Mucosa of descending colon (tissue), 3 donors: ENCODE measurements at regions not wholly inside any gene's neighbourhood (a gene's known extent, or its start where the extent isn't known, plus 50 kb on each side); places are given as distances from the start of the nearest gene placed in this dataset.

Experiments used
- ATAC-seq: fragments of 200-7000 bp; cut with Tn5 transposase; one replicate; pipeline ENCODE4 v1.9.1; 2020; ENCODE audit warnings: mild to moderate bottlenecking, moderate library complexity
- DNase-seq, 3 donors: peaks; one replicate each; pipeline ENCODE4 v3.0.0-alpha.2; 2020
- H3K36me3 ChIP-seq: fragments of 200-600 bp; one replicate; pipeline ENCODE4 v1.8.0; 2021; ENCODE audit warnings: low read depth, mild to moderate bottlenecking
- H3K4me1 ChIP-seq: fragments of 200-600 bp; one replicate; pipeline ENCODE4 v1.8.0; 2021; ENCODE audit warnings: low read depth, mild to moderate bottlenecking
- H3K4me3 ChIP-seq: fragments of 200-600 bp; one replicate; pipeline ENCODE4 v1.8.0; 2021; ENCODE audit warnings: mild to moderate bottlenecking
- H3K9me3 ChIP-seq: fragments of 200-600 bp; one replicate; pipeline ENCODE4 v1.8.0; 2021; ENCODE audit warnings: mild to moderate bottlenecking
- intact Hi-C, 2 donors: fragments of 100-400 bp; cut with DNase I in 1 of 2; cut with micrococcal nuclease in 1 of 2; formaldehyde crosslinking; loops; one replicate each; pipeline versions ENCODE4 v1.11.0 to v1.11.1; 2022; cut with DNase I, micrococcal nuclease
- TF ChIP-seq, protein P1 (sequence below): fragments of 200-600 bp; IDR thresholded peaks from one replicate; pipeline ENCODE4 v1.8.0; 2022; ENCODE audit warnings: antibody characterized with exemption, mild to moderate bottlenecking
- donor health status: DM: no; HTN: no; CAD: no; lungs with moderate emphysema.
- donor health status: DM: no; HTN: no; CAD: no.
- donor health status: DM: no; HTN: yes; CAD: no.

DNA sequence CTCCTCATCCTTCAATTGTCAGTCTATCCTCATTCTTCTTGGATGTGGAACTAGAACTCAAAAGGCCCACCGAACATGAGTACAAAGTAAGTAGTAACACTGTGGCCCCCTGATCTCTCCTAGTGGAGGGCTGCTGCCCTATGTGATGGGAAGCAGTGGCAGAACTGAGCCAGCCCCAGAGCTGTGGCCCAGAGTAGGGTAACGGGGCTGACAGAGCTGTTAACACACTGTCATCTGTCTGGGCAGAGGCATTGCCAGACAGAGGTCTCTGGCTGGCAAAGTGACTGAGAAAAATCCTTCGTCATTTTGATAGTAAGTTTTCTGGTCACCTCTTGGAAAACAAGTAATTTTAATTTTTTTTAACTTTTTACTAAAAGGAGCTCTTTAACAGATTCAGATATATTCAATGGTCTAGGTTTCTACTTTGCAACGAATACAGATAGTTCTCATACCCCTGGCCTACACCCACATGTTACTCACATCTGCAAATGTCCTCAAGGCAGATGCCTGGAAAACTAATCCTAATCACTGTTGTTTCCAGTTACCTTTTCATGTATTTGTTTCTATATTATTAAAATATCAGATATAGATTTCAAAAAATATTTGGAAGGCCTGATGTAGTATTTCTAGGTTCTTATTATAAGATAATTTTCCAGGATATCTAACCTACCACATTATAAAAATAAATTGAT is 588.7 kb downstream of the CPS1 start:
- H3K36me3 ChIP-seq, result no peaks in the 10 kb centered on the region
- intact Hi-C loops, result no loop called here

DNA sequence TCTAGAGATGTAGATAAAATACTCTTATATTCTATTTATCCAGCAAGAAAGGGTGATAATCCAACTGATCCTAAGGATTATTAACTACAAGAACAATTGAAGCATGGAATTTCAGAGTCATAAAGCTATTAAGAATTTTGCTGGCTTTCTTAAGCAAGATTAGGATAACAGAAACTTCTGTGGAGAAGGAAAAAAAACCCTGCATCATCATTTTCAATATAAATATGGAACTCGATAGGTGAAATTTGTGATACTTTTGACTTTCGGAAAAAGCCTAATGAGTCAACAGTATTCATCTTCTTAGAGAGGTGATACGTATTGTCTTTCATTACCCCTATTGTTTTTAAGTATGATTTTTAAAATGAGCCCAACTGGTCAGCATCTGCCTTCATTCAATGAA is 593.3 kb downstream of the CPS1 start:
- Histone ChIP-seq H3K36me3 (no peaks in the 10 kb centered on the region), H3K4me1 (no peaks in the 10 kb centered on the region), H3K9me3 (no peaks in the 10 kb centered on the region), H3K4me3 (no peak overlapping the region)
- intact Hi-C loops, result no loop called here
- ATAC-seq, result no peak
- TF ChIP-seq, protein P1, sequence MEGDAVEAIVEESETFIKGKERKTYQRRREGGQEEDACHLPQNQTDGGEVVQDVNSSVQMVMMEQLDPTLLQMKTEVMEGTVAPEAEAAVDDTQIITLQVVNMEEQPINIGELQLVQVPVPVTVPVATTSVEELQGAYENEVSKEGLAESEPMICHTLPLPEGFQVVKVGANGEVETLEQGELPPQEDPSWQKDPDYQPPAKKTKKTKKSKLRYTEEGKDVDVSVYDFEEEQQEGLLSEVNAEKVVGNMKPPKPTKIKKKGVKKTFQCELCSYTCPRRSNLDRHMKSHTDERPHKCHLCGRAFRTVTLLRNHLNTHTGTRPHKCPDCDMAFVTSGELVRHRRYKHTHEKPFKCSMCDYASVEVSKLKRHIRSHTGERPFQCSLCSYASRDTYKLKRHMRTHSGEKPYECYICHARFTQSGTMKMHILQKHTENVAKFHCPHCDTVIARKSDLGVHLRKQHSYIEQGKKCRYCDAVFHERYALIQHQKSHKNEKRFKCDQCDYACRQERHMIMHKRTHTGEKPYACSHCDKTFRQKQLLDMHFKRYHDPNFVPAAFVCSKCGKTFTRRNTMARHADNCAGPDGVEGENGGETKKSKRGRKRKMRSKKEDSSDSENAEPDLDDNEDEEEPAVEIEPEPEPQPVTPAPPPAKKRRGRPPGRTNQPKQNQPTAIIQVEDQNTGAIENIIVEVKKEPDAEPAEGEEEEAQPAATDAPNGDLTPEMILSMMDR, result no peak
- DNase-seq, result no peak

More for the DNA sequence above, 588.7 kb downstream of the CPS1 start:
- no peak overlapping the region for H3K4me3 ChIP-seq
- no peak for DNase-seq
- no peaks in the 10 kb centered on the region for H3K4me1 ChIP-seq
- no peaks in the 10 kb centered on the region for H3K9me3 ChIP-seq
- TF ChIP-seq, protein P1, result no peak
- no peak for ATAC-seq

DNA sequence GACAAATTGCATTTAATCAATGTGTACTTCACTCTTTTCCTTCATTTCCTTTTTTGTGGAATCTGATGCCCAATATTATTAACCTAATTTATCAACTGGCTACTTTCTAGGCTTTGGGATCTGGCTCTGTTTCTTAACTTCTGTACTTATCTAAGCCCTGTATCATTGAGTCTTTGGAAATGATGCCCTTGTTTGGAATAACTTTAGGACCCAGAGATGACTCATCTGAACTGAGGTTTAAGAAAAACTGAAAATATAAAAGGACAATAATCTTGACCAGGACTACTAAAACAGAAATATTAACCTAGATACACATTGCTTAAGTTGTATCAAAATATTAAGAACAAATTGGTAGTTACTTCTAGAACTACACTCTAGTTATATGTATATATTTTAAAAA is 600.8 kb downstream of the CPS1 start:
- DNase-seq, result no peak
- H3K4me3 ChIP-seq, result no peak overlapping the region
- H3K36me3 ChIP-seq, result no peaks in the 10 kb centered on the region
- no peaks in the 10 kb centered on the region for H3K4me1 ChIP-seq
- no peak for ATAC-seq
- H3K9me3 ChIP-seq, result no peaks in the 10 kb centered on the region
- intact Hi-C loops, result no loop called here
- TF ChIP-seq, protein P1, result no peak

DNA sequence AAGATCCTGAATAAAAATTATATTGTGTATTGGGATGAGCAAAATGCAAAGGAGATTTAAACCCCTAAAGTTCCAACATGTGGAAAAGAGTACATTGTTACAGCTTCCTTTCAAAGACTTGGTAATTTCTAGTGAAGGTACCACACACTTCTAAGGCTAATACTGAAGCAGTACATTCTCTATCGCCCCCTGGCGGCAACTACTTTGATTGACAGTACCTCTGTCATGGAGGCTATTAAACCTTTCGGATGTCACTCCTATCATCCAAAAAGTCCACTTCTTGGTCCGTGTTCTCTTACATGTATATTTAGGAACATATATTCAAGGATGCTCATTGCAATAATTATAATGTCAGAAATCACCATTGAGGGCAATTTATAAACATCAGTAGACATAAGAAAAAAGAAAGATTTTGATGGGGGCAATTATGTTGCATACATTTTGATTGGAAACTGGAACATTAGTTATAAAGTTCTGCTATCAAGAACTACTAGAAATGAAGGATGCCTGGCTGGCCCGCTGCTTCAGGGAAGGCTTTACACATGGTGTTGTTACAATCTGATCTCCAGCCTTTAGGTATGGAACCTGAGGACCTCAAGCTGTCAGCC is 601.6 kb downstream of the CPS1 start:
- H3K36me3 ChIP-seq, result no peaks in the 10 kb centered on the region
- H3K4me1 ChIP-seq, result no peaks in the 10 kb centered on the region
- ATAC-seq (peak; percentile 73), DNase-seq (peak; percentile 16 to 90 (median 63))
- no peak overlapping the region for H3K4me3 ChIP-seq
- no peaks in the 10 kb centered on the region for H3K9me3 ChIP-seq
- intact Hi-C loops, result no loop called here
- TF ChIP-seq, protein P1, result peak; percentile 58

DNA sequence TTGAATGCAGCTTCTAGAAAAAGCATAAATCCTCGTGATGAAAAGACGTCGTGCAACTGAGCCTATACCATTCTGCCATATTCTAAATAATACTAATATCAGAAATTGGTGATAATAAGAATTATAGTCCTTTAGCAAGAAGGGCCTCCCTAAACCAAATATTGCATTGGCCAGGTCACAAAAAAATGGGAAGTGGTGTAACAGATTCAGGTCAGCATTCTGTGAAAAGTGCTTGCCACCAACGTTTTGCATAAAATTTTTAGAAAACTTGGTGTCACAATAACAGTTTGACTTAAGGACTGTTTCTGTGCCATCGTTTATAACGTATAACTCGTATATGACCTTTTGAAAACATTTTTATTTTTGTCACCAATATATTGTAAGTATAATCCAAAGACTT is 603.6 kb downstream of the CPS1 start:
- no peaks in the 10 kb centered on the region for H3K9me3 ChIP-seq
- no peak overlapping the region for H3K4me3 ChIP-seq
- DNase-seq, result no peak
- TF ChIP-seq, protein P1, result no peak
- no peaks in the 10 kb centered on the region for H3K4me1 ChIP-seq
- ATAC-seq, result no peak
- H3K36me3 ChIP-seq, result no peaks in the 10 kb centered on the region
- intact Hi-C loops, result no loop called here
